Smooth muscle cell (in vitro differentiated cells): ENCODE measurements at regions not wholly inside any gene's neighbourhood (a gene's known extent, or its start where the extent isn't known, plus 50 kb on each side); places are given as distances from the start of the nearest gene placed in this dataset.

ENCODE experiments used
- DNase-seq: peaks from one replicate; lab custom pipeline; 2025; ENCODE audit not compliant: unreplicated experiment; lab: John Stamatoyannopoulos, UW
- H2AFZ ChIP-seq: fragments of 200-600 bp; sonication (generic); 2 replicates; pipeline ENCODE4 v1.6.0; 2016; ENCODE audit warnings: antibody characterized with exemption, low read depth, mild to moderate bottlenecking
- H3F3A ChIP-seq: fragments of 200-600 bp; sonication (generic); 2 replicates; pipeline ENCODE4 v1.6.0; 2017; ENCODE audit warnings: antibody characterized with exemption, low read depth
- H3K27ac ChIP-seq: fragments of 200-600 bp; sonication (generic); 2 replicates; pipeline ENCODE4 v1.5.1; 2016; ENCODE audit warnings: low read depth, mild to moderate bottlenecking
- H3K27me3 ChIP-seq: fragments of 200-600 bp; sonication (generic); 2 replicates; pipeline ENCODE4 v1.6.1; 2016; ENCODE audit warnings: low read depth, mild to moderate bottlenecking
- H3K36me3 ChIP-seq: fragments of 200-600 bp; sonication (generic); 2 replicates; pipeline ENCODE4 v1.5.1; 2016; ENCODE audit warnings: low read depth
- H3K4me1 ChIP-seq: fragments of 200-600 bp; sonication (generic); 2 replicates; pipeline ENCODE4 v1.5.1; 2016; ENCODE audit warnings: low read depth
- H3K4me2 ChIP-seq: fragments of 200-600 bp; sonication (generic); 2 replicates; pipeline ENCODE4 v1.6.0; 2016; ENCODE audit warnings: mild to moderate bottlenecking
- H3K4me3 ChIP-seq: fragments of 200-600 bp; sonication (generic); 2 replicates; pipeline ENCODE4 v1.5.1; 2016; ENCODE audit warnings: mild to moderate bottlenecking
- H3K79me2 ChIP-seq: fragments of 200-600 bp; sonication (generic); 2 replicates; pipeline ENCODE4 v1.6.0; 2016; ENCODE audit warnings: low read depth, mild to moderate bottlenecking
- H3K9ac ChIP-seq: fragments of 200-600 bp; sonication (generic); 2 replicates; pipeline ENCODE4 v1.6.0; 2016; ENCODE audit warnings: low read depth
- H3K9me3 ChIP-seq: fragments of 200-600 bp; sonication (generic); replicated peaks from 2 replicates; pipeline ENCODE4 v1.5.1; 2016; ENCODE audit warnings: low read depth
- H4K20me1 ChIP-seq: fragments of 200-600 bp; sonication (generic); 2 replicates; pipeline ENCODE4 v1.6.0; 2016; ENCODE audit warnings: low read depth
- WGBS: methylation state at CpG from one replicate; pipeline ENCODE4 v1.1.7; 2016; ENCODE audit warnings: low lambda C conversion rate; 5-methylcytosine and 5-hydroxymethylcytosine counted together
- TF ChIP-seq, protein P1 (sequence below): fragments of 200-600 bp; sonication (generic); IDR thresholded peaks from 2 replicates; pipeline ENCODE4 v1.5.1; 2017; ENCODE audit warnings: borderline replicate concordance, mild to moderate bottlenecking, antibody characterized with exemption; ENCODE audit not compliant: insufficient read depth, poor library complexity, severe bottlenecking

- H3K27ac ChIP-seq: no peak overlapping the region
- no peak overlapping the region for H3K9ac ChIP-seq
- no peaks in the 10 kb centered on the region for H3K9me3 ChIP-seq
- TF ChIP-seq, protein P1, sequence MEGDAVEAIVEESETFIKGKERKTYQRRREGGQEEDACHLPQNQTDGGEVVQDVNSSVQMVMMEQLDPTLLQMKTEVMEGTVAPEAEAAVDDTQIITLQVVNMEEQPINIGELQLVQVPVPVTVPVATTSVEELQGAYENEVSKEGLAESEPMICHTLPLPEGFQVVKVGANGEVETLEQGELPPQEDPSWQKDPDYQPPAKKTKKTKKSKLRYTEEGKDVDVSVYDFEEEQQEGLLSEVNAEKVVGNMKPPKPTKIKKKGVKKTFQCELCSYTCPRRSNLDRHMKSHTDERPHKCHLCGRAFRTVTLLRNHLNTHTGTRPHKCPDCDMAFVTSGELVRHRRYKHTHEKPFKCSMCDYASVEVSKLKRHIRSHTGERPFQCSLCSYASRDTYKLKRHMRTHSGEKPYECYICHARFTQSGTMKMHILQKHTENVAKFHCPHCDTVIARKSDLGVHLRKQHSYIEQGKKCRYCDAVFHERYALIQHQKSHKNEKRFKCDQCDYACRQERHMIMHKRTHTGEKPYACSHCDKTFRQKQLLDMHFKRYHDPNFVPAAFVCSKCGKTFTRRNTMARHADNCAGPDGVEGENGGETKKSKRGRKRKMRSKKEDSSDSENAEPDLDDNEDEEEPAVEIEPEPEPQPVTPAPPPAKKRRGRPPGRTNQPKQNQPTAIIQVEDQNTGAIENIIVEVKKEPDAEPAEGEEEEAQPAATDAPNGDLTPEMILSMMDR: no peak
- no peaks in the 10 kb centered on the region for H3K27me3 ChIP-seq
- no peak overlapping the region for H2AFZ ChIP-seq
- H3K4me2 ChIP-seq: no peak overlapping the region
- H3K79me2 ChIP-seq: no peaks in the 10 kb centered on the region
- no peaks in the 10 kb centered on the region for H3F3A ChIP-seq
- 97% methylated on average over 4 of the region's 6 CpGs for WGBS
- no peak overlapping the region for H3K4me3 ChIP-seq
- no peak for DNase-seq
- H4K20me1 ChIP-seq: no peaks in the 10 kb centered on the region
- H3K4me1 ChIP-seq: no peaks in the 10 kb centered on the region
- H3K36me3 ChIP-seq: no peaks in the 10 kb centered on the region
Observed at GRCh38 chr2:182577816-182578215, 138.2 kb upstream of the DNAJC10 start.

- H3K9me3 ChIP-seq: no peaks in the 10 kb centered on the region
- no peak for DNase-seq
- H3K4me3 ChIP-seq: no peak overlapping the region
- H3K36me3 ChIP-seq: no peaks in the 10 kb centered on the region
- no peaks in the 10 kb centered on the region for H3K79me2 ChIP-seq
- no peak overlapping the region for H3K9ac ChIP-seq
- TF ChIP-seq, protein P1: no peak
- no peaks in the 10 kb centered on the region for H3K27me3 ChIP-seq
- H3K4me1 ChIP-seq: no peaks in the 10 kb centered on the region
- no peak overlapping the region for H3K4me2 ChIP-seq
- WGBS: 81% methylated on average over 4 of the region's 4 CpGs
- no peak overlapping the region for H3K27ac ChIP-seq
- H2AFZ ChIP-seq: no peak overlapping the region
- no peaks in the 10 kb centered on the region for H3F3A ChIP-seq
- H4K20me1 ChIP-seq: no peaks in the 10 kb centered on the region
Observed at GRCh38 chr2:182581196-182581935, 134.7 kb upstream of the DNAJC10 start.

- H3K27me3 ChIP-seq: no peaks in the 10 kb centered on the region
- no peak overlapping the region for H2AFZ ChIP-seq
- H3K4me3 ChIP-seq: no peak overlapping the region
- H4K20me1 ChIP-seq: no peaks in the 10 kb centered on the region
- H3K27ac ChIP-seq: no peak overlapping the region
- no peaks in the 10 kb centered on the region for H3K79me2 ChIP-seq
- no peaks in the 10 kb centered on the region for H3K36me3 ChIP-seq
- H3K4me1 ChIP-seq: no peaks in the 10 kb centered on the region
- H3K4me2 ChIP-seq: no peak overlapping the region
- TF ChIP-seq, protein P1: no peak
- H3K9me3 ChIP-seq: no peaks in the 10 kb centered on the region
- H3K9ac ChIP-seq: no peak overlapping the region
- no peak for DNase-seq
- 50% methylated on average over 3 of the region's 3 CpGs for WGBS
- no peaks in the 10 kb centered on the region for H3F3A ChIP-seq
Observed at GRCh38 chr2:182584462-182584861, 131.6 kb upstream of the DNAJC10 start.

DNA sequence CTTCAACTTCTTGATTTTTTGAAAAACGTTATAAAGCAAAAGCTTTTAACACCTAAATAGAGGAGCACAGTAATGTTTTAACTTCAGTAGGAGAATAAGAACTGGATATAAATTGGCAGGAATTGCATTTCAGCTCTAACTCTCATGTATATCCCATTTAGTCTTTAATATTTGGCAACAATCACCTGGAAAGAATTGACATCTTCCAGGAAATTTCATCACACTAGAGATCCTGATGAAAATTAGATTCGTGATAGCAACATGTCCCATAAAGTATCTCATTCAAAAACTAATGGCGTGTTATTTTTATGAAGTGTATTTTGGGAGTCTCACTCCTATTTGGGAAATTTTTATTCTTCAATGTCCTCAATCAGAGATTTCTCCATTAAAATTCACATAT lies 131.1 kb upstream of the DNAJC10 start:
- Histone ChIP-seq H3K4me3 (no peak overlapping the region), H4K20me1 (no peaks in the 10 kb centered on the region), H3K36me3 (no peaks in the 10 kb centered on the region), H3K79me2 (no peaks in the 10 kb centered on the region), H2AFZ (no peak overlapping the region), H3K9me3 (no peaks in the 10 kb centered on the region), H3K27me3 (no peaks in the 10 kb centered on the region), H3F3A (no peaks in the 10 kb centered on the region), H3K9ac (no peak overlapping the region), H3K27ac (no peak overlapping the region), H3K4me2 (no peak overlapping the region), H3K4me1 (no peaks in the 10 kb centered on the region)
- TF ChIP-seq, protein P1: no peak
- no peak for DNase-seq
- 87% methylated on average over 3 of the region's 3 CpGs for WGBS
